GM19238 (cell line): ENCODE measurements at regions not wholly inside any gene's neighbourhood (a gene's known extent, or its start where the extent isn't known, plus 50 kb on each side); places are given as distances from the start of the nearest gene placed in this dataset.
A peak's percentile ranks its signal among the peaks of the same experiment; 100 is the strongest.
"Not testable (repeated sequence)": the region's sequence is repeated elsewhere in the genome, so short reads cannot be mapped to it uniquely, and the experiment has no call there.

Experiments
- DNase-seq: peaks from one replicate; pipeline ENCODE4 v3.0.0; 2011; ENCODE audit warnings: low spot score; ENCODE audit not compliant: insufficient read length

- peak; percentile 85 for DNase-seq
These were observed 131.1 kb upstream of the ALDH3B2 start for GRCh38 chr11:67805253-67806126.

- not testable (repeated sequence) for DNase-seq
These were observed 130.2 kb upstream of the ALDH3B2 start for GRCh38 chr11:67804435-67805252.

- not testable (repeated sequence) for DNase-seq
These were observed 129.1 kb upstream of the ALDH3B2 start for GRCh38 chr11:67803519-67803918.

- not testable (repeated sequence) for DNase-seq
These were observed 128.6 kb upstream of the ALDH3B2 start for GRCh38 chr11:67803055-67803454.

GRCh38 chr11:67802623-67803022 lies 128.2 kb upstream of the ALDH3B2 start:
- DNase-seq = not testable (repeated sequence)

- not testable (repeated sequence) for DNase-seq
These were observed 127.0 kb upstream of the ALDH3B2 start for GRCh38 chr11:67801397-67801796.

- DNase-seq = not testable (repeated sequence)
These were observed 126.2 kb upstream of the ALDH3B2 start for GRCh38 chr11:67800591-67800990.

- DNase-seq = not testable (repeated sequence)
These were observed 125.4 kb upstream of the ALDH3B2 start for GRCh38 chr11:67799808-67800207.

GRCh38 chr11:67797726-67798521 lies 123.5 kb upstream of the ALDH3B2 start:
- DNase-seq = not testable (repeated sequence)

- DNase-seq = no peak
These were observed 121.3 kb upstream of the ALDH3B2 start for GRCh38 chr11:67795746-67796145.

- not testable (repeated sequence) for DNase-seq
These were observed 119.3 kb upstream of the ALDH3B2 start for GRCh38 chr11:67793750-67794149.

- DNase-seq = not testable (repeated sequence)
These were observed 118.0 kb upstream of the ALDH3B2 start for GRCh38 chr11:67792273-67792990.

- DNase-seq = not testable (repeated sequence)
These were observed 117.3 kb upstream of the ALDH3B2 start for GRCh38 chr11:67791598-67792170.

GRCh38 chr11:67788341-67788695 lies 113.9 kb upstream of the ALDH3B2 start:
- not testable (repeated sequence) for DNase-seq

GRCh38 chr11:67787681-67788340 lies 113.4 kb upstream of the ALDH3B2 start:
- not testable (repeated sequence) for DNase-seq

- not testable (repeated sequence) for DNase-seq
These were observed 107.5 kb upstream of the ALDH3B2 start for GRCh38 chr11:67781967-67782366.

GRCh38 chr11:67781506-67781905 lies 107.1 kb upstream of the ALDH3B2 start:
- DNase-seq = not testable (repeated sequence)

GRCh38 chr11:67780056-67780455 lies 105.6 kb upstream of the ALDH3B2 start:
- DNase-seq = no peak

GRCh38 chr11:67779189-67779875 lies 104.9 kb upstream of the ALDH3B2 start:
- DNase-seq = not testable (repeated sequence)
